ENCODE measurements at regions not wholly inside any gene's neighbourhood (a gene's known extent, or its start where the extent isn't known, plus 50 kb on each side); places are given as distances from the start of the nearest gene placed in this dataset.

DNA sequence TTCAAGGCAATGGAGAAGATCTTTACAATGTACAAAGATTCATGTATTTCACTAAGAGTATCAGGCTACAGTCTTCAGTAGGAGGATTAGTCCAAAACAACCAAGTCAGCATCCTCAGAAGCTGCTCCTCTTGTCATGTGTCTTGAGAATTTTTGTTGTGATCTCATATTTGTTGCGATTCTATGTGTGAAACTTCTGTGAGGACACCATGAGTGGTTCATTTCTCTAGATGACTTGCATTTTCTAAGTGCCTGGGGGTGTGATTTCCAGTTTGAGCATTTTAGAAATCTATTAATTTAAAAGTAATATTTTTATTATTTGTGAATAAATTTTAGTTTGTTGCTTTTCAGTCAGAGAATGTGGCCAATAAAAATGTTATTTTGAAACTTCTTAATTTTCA, 94.5 kb downstream of the RAP2A start:
- ATAC-seq, result no peak

DNA sequence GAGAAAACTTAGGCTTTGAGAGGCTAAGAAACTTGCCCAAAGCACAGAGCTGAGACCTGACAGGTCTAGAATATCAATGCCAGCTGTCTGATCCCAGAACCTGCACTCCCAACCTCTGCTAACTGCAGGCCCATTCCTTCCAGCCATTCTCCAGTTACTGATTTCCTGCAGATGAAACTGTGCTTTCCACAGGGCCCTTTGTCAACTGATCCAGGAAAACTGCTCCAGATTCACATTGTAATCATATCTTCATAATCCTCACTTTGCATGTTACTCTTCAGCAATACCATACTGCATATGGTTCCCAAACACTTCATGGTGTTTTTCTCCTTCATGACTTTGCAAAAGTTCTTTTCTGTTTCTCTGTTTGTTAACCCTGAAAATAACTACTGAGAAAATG, 100.6 kb downstream of the RAP2A start:
- no peak for ATAC-seq
- H3K9me3 ChIP-seq, result no peaks in the 10 kb centered on the region
- no peak overlapping the region for H3K4me3 ChIP-seq
- H3K27me3 ChIP-seq, result no peaks in the 10 kb centered on the region
- intact Hi-C loops (cut with DNase I), result no loop called here
- H3K36me3 ChIP-seq, result no peaks in the 10 kb centered on the region
- H3K4me1 ChIP-seq, result no peaks in the 10 kb centered on the region
- no peak for DNase-seq
- no peak overlapping the region for H3K27ac ChIP-seq
- FAIRE-seq, result no peak
- TF ChIP-seq, protein P1, sequence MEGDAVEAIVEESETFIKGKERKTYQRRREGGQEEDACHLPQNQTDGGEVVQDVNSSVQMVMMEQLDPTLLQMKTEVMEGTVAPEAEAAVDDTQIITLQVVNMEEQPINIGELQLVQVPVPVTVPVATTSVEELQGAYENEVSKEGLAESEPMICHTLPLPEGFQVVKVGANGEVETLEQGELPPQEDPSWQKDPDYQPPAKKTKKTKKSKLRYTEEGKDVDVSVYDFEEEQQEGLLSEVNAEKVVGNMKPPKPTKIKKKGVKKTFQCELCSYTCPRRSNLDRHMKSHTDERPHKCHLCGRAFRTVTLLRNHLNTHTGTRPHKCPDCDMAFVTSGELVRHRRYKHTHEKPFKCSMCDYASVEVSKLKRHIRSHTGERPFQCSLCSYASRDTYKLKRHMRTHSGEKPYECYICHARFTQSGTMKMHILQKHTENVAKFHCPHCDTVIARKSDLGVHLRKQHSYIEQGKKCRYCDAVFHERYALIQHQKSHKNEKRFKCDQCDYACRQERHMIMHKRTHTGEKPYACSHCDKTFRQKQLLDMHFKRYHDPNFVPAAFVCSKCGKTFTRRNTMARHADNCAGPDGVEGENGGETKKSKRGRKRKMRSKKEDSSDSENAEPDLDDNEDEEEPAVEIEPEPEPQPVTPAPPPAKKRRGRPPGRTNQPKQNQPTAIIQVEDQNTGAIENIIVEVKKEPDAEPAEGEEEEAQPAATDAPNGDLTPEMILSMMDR (IDR thresholded peaks at IDR 0.05), result no peak

More for the DNA sequence above, 94.5 kb downstream of the RAP2A start:
- TF ChIP-seq, protein P1 (IDR thresholded peaks at IDR 0.05), result no peak
- DNase-seq, result no peak
- Histone ChIP-seq H3K4me3 (no peak overlapping the region), H3K9me3 (no peaks in the 10 kb centered on the region), H3K27ac (no peak overlapping the region), H3K27me3 (no peaks in the 10 kb centered on the region), H3K4me1 (no peaks in the 10 kb centered on the region), H3K36me3 (no peaks in the 10 kb centered on the region)
- WGBS, 2 donors, result 72 to 88% methylated on average over 1 of the region's 1 CpG
- intact Hi-C loops (cut with DNase I), result no loop called here
- FAIRE-seq, result no peak

DNA sequence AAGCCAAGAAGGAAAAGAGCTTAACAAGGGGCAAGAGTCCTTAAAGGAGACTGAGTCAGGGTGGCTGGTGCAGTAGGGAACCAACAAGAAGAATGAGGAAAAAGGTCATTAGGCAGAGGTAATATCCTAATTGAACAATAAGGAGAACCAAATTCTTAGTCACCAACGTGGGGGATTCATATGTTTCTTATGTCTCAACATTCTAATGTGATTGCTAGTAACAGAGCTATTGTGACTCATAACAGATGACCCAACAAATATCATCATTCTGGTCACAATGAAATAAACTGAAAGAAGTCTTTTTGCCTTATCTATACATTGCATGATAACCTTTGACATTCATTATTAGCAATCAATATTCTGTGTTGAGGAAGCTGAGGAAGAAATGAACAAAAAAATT, 101.6 kb downstream of the RAP2A start:
- no peak for ATAC-seq
- H3K27ac ChIP-seq, result no peak overlapping the region
- no peak for DNase-seq
- no peaks in the 10 kb centered on the region for H3K4me1 ChIP-seq
- no peaks in the 10 kb centered on the region for H3K27me3 ChIP-seq
- no peak overlapping the region for H3K4me3 ChIP-seq
- FAIRE-seq, result no peak
- intact Hi-C loops (cut with DNase I), result no loop called here
- TF ChIP-seq, protein P1 (IDR thresholded peaks at IDR 0.05), result no peak
- no peaks in the 10 kb centered on the region for H3K9me3 ChIP-seq
- 30 to 34% methylated on average over 1 of the region's 1 CpG for WGBS, 2 donors
- no peaks in the 10 kb centered on the region for H3K36me3 ChIP-seq

DNA sequence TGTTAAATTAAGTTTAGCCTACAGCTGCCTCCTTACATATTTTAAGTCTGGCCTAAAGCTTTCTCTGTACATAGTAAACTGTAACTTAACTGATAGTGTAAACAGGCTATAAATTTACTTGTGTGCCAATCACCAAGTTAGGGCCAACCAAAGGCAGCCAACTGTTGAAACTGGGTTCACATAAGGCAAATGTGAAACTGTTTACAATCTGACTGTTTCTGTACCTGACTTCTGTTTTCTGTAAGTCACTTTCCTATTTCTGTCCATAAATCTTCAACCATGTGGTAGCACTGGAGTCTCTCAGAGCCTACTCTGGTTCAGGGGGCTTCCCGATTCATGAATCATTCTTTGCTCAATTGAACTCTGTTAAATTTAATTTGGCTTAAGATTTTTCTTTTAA, 103.1 kb downstream of the RAP2A start:
- FAIRE-seq (no peak), DNase-seq (no peak), ATAC-seq (no peak)
- 88% methylated on average over 1 of the region's 1 CpG for WGBS, 2 donors
- Histone ChIP-seq H3K4me1 (no peaks in the 10 kb centered on the region), H3K27me3 (no peaks in the 10 kb centered on the region), H3K9me3 (no peaks in the 10 kb centered on the region), H3K36me3 (no peaks in the 10 kb centered on the region), H3K4me3 (no peak overlapping the region), H3K27ac (no peak overlapping the region)
- TF ChIP-seq, protein P1 (IDR thresholded peaks at IDR 0.05), result no peak
- intact Hi-C loops (cut with DNase I), result no loop called here

DNA sequence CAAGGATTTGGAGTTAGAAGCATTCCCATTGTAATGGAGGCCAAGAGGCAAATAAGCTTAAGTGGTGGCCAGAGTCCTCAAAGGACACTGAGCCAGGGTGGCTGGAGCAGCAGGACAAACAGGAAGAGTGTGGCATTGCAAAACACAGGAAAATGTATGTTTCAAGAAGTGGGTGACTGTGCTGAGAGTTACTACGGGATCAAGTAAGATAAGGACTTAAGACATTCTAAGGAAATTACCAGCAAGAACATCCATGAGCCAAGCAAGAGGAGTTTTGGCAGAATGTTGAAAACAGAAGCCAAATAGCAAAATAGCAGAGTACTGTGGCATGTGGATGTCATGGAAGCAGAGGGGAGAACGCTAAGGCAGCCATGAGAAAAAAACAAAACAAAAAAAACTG, 104.2 kb downstream of the RAP2A start:
- intact Hi-C loops (cut with DNase I), result no loop called here
- H3K4me1 ChIP-seq, result no peaks in the 10 kb centered on the region
- no peaks in the 10 kb centered on the region for H3K27me3 ChIP-seq
- no peak overlapping the region for H3K4me3 ChIP-seq
- FAIRE-seq (no peak), ATAC-seq (no peak), DNase-seq (no peak)
- H3K9me3 ChIP-seq, result no peaks in the 10 kb centered on the region
- TF ChIP-seq, protein P1 (IDR thresholded peaks at IDR 0.05), result no peak
- H3K27ac ChIP-seq, result no peak overlapping the region
- no peaks in the 10 kb centered on the region for H3K36me3 ChIP-seq
- 54 to 64% methylated on average over 2 of the region's 2 CpGs for WGBS, 2 donors

Measured in pancreas (tissue), 10 donors.